ENCODE measurements at regions not wholly inside any gene's neighbourhood (a gene's known extent, or its start where the extent isn't known, plus 50 kb on each side); places are given as distances from the start of the nearest gene placed in this dataset.

GRCh38 chr4:186920483-186920882, 196.8 kb upstream of the FAT1 start:
- peak overlapping the region; percentile 88 for H3K27ac ChIP-seq
- DNase-seq (ENCODE audit: low read depth, low spot score), result no peak

DNA sequence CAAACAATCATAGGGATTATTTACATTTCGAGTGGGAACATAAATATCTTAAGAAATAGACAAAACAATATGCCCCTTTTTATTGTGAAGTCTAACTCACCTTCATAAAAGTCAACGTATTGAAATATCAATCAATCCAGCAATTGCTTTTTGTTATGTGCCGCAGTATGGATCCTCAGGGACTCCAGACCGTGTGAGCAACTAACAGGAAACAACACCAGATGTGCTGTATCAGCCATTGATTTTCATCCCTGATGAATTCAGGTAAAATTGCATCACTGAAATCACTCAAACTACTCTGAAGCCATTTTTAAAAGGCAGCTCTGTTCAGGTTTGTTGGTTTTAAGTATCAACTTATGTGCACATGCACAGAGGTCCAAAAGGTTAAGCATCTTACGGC, 197.3 kb upstream of the FAT1 start:
- no peak for DNase-seq (ENCODE audit: low read depth, low spot score)
- peak overlapping the region; percentile 88 for H3K27ac ChIP-seq

- no peak for DNase-seq (ENCODE audit: low read depth, low spot score)
- no peak overlapping the region for H3K27ac ChIP-seq
These were observed 201.1 kb upstream of the FAT1 start for GRCh38 chr4:186924723-186925122.

- no peak for DNase-seq (ENCODE audit: low read depth, low spot score)
- no peak overlapping the region for H3K27ac ChIP-seq
These were observed 204.0 kb upstream of the FAT1 start for GRCh38 chr4:186927624-186928023.

DNA sequence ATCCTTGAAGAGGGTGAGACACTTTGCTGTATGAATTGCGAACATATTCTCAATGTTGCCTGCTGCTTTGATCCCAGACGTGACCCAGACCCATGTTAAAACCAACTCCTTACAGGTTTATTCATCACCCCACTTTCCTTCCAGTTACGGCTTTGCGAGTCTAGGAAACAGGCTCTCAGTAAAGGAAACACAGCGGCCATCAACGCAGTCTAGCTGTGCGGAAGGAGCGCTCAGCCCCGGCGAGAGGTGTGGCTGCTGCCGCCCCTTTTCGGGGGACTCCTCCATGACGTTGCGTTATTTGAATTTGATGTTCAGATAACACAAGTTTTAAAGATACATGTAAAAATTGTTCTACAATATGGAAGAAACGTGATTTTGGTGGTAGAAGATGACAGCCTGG, 206.4 kb upstream of the FAT1 start:
- no peak for DNase-seq (ENCODE audit: low read depth, low spot score)
- no peak overlapping the region for H3K27ac ChIP-seq

DNA sequence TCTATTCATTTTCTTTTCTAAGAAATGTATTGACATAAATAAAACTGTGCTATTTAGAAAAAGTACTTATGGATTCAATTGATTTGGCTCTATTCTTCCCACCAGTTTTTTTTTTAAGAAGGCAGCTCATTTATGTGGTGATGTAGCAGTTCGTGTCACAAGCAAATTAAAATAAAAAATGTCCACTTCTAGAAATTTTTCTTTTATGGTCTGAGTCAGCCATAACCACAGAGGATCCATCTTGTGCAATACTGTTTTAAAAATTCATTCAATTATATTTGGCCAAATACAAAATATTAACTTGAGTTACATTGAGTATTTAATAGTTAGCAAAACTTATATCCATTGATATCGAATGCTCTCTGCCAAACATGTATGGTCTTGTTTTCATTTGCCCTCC, 207.9 kb upstream of the FAT1 start:
- H3K27ac ChIP-seq, result peak overlapping the region; percentile 47
- no peak for DNase-seq (ENCODE audit: low read depth, low spot score)

- H3K27ac ChIP-seq, result peak overlapping the region; percentile 47
These were observed 208.5 kb upstream of the FAT1 start for GRCh38 chr4:186932196-186932595.

DNA sequence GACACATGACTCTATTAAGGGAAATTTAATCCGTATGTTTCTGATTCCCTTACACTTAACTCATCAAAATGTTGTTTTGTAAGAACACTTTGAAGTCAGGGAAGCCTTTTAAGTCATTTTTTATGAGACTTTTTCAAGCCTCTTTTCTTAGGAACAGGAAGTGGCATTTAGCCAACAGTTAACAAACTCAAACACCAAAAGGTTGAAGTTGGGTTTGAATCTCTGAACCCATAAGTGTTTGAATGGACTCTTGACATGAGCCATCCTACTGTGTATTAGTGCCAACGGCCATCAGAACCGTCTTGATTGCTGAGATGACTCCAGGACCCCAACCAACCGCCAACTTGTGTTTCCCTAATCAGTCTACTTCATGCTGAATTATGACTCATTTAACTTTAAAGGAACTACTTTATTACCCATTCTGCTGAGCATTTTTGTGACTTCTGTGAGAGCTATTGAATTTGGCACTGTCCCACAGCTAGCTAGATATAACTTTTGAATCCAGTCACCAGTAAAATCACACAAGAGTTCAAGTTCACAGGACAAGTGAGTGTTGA, 209.1 kb upstream of the FAT1 start:
- H3K27ac ChIP-seq, result peak overlapping the region; percentile 47
- DNase-seq (ENCODE audit: low read depth, low spot score), result no peak

More at GRCh38 chr4:186932196-186932595, 208.5 kb upstream of the FAT1 start:
- DNase-seq (ENCODE audit: low read depth, low spot score), result no peak

GRCh38 chr4:186934244-186934643, 210.6 kb upstream of the FAT1 start:
- no peak overlapping the region for H3K27ac ChIP-seq
- no peak for DNase-seq (ENCODE audit: low read depth, low spot score)

DNA sequence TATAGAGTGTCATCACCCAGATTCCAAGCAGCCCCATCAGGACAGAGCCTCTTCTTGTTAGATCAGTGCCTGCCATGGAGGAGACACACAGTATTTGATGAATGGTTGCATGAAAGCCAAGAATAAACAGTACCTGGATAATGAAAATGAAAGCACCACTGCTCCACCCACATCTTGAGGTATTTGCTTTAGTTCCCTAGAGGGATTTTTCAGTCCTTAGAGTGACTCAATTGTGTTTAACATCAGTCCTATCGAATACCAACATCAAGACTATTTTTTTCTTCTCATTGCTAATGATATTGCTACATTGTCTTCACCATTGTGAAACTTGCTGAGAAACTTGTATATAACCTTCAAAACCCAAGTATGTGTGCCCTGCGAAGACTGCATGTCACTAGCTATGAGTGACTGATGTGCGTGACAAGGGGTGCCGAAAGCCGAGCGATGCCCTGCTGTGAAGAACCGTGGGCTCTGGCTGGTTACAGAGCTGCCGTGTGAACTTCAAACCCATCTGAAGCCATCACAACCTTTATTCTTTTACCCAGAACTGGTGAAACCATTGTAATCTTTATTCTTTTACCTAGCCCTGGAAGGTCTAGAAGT, 211.3 kb upstream of the FAT1 start:
- H3K27ac ChIP-seq, result peak overlapping the region; percentile 81
- peak; percentile 60 for DNase-seq (ENCODE audit: low read depth, low spot score)

DNA sequence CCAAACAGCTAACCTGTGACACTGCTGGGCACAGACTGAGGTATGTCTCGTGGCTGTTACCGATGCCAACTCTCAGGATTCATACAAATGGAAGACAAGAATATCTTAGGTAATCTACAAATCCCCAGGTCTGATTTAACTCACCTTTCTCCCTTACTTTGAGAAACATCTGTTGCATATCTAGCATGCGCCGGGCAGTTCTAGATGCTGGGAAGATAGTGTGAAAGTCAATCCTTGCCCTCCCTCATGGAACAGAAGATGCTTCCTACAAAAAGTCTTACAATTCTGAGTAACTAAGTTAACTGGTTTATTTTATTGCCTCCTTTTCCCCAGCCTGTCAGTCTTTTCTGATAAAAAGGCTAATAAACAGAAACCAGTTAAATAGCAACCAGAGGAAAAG, 212.2 kb upstream of the FAT1 start:
- H3K27ac ChIP-seq, result peak overlapping the region; percentile 81
- DNase-seq (ENCODE audit: low read depth, low spot score), result no peak

DNA sequence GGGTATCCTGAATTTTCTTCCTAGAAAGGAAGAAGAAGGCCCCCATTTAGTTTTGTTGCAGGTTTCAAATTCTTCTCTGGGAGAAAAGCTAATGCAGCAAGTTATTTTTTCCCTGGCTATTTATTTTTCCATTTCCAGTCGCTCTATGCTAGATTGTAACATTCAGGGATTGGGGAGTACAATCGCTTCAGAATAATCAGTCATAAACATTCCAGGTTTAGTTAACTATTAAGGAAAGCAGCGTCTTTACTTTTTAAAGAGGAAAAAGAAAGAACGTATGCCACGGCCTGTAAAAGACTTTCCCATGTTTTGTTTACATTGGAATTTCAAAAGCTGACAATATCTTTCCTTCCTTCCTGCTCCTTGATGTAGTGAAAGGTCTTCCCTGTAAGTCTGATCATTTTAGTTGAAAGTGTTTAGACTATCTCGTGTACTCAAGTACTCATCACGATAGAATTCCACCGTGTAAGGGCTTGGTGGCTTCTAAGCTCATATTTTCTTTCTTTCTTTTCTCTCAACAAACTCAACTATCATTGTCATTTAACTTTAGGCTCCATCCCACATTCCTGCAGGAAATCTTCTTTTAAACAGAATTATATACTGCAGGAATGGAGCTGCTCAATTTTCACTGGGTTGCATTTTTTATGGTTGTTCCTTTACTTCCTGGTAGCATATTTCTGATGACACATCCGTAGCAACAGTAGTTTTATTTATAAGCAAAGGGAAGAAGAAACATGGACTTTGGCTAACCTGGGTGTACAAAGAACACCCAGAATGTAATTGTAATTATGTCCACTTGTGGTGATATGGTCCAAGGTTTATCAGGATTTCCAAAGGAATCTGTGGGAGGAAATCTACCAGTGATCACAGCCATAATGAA, 213.1 kb upstream of the FAT1 start:
- H3K27ac ChIP-seq, result peak overlapping the region; percentile 81
- DNase-seq (ENCODE audit: low read depth, low spot score), result peak; percentile 69

- no peak for DNase-seq (ENCODE audit: low read depth, low spot score)
- no peak overlapping the region for H3K27ac ChIP-seq
These were observed 215.6 kb upstream of the FAT1 start for GRCh38 chr4:186939226-186939625.

DNA sequence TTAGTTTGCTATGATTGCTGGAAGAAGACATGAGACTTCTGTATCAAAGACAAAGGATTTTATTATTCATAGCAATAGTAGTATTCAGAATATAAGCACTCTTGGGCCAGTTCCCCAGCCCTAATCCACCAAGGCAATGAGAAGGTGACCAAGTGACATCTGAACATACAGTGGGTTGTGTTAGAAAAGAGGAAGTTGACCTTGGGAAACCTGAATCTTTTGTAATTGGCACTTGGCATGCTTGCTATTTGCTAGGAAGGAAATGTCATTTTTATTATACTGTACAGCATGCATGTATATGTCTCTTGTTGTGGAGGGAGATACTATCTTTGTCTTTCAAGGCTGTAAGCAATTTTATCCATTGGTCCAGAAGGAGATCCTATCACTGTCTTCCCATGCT, 216.1 kb upstream of the FAT1 start:
- no peak overlapping the region for H3K27ac ChIP-seq
- no peak for DNase-seq (ENCODE audit: low read depth, low spot score)

- no peak overlapping the region for H3K27ac ChIP-seq
- no peak for DNase-seq (ENCODE audit: low read depth, low spot score)
These were observed 216.8 kb upstream of the FAT1 start for GRCh38 chr4:186940476-186940875.

GRCh38 chr4:186942758-186943377, 219.2 kb upstream of the FAT1 start:
- DNase-seq (ENCODE audit: low read depth, low spot score), result no peak
- no peak overlapping the region for H3K27ac ChIP-seq

- no peak for DNase-seq (ENCODE audit: low read depth, low spot score)
- H3K27ac ChIP-seq, result no peak overlapping the region
These were observed 219.8 kb upstream of the FAT1 start for GRCh38 chr4:186943411-186943810.

DNA sequence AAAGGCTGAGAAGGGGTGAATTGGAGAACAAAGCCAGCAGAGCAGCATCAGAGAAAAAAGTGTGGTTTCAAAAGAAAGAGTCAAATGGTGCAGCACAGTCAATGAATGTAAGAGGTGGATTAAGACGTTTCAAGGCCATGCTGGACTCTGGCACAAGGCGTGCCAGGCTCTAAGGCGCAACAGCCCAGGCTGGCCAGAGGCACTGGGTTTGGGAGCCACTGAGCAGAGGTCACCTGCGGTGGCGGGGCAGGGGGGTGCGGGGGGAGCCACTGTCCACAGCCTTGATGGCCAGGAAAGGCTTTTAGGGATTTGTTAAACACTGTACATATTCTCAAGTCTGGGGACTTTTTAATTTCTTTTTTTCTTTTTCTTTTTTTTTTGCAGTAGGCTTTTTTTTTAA, 222.5 kb upstream of the FAT1 start:
- DNase-seq (ENCODE audit: low read depth, low spot score), result no peak
- no peak overlapping the region for H3K27ac ChIP-seq

DNA sequence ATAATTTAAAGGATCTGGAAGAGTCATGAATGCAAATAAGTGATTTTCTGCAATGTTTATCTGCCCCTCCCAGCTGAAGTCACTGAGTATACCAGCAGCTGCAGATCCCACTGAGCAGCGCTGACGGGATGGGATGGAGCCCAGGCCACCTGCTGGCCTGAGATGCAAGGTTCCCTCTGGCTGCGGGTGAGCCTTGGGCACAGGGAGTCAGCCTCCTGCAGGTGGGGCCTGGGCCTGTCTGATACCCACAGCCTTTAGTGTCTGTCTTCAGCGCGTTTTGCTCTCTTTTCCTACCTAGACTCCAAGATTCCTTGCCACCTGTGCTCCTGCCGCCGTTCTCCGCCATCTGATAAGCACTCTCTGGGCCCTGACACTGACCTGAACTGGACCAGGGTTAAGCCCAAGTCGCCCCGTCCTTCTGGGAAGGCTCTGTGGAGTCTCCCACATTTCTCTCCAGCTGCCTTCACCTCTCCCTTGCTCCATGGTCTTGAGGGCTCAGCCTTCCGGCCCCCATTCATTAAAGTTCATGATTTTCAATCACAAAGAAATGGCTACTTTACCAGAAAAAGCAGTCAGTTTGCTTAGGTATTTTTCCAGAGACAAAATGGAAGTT, 223.1 kb upstream of the FAT1 start:
- H3K27ac ChIP-seq, result no peak overlapping the region
- no peak for DNase-seq (ENCODE audit: low read depth, low spot score)

DNA sequence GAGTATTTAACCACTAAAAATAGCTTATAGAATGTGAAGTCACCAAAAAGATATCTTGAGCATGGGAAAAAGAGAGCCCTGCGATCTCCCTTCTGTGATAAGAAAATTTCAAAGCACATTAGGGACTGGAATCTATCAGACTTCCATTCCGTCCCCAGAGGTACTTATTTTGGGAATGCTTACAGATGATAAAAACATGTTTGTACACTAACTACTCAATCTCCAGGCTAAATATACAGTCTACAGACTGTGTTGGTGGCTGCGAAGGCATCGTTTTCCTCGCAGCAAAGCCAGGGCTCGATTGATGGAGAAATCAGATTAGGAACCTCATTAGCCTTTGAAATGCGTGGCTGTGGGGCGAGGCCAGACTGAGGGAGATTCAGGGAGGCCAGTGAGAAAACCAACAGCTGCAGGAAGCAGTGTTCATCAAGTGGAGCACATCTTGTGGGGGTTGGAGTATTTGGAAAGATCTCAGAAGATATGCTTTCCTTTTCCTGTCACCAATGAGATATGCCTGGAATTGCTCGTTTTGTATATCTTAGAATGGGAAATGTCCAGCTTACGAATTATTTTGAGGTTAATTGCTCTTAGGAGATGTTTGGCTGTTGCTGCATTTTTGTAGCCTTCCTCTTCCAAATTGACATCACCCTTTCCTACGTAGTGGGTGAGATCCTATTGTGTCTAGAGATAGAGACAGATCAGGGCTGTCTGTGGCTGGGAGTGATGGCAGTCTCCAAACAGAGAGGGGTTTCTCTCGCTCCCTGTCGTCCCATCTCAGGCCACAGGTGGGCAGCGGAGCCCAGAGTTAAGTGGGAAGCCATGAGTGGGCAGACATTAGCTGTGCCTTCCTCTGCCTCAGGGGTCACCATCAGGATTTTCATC, 224.9 kb upstream of the FAT1 start:
- DNase-seq (ENCODE audit: low read depth, low spot score), result no peak
- H3K27ac ChIP-seq, result no peak overlapping the region
